ENCODE measurements at regions not wholly inside any gene's neighbourhood (a gene's known extent, or its start where the extent isn't known, plus 50 kb on each side); places are given as distances from the start of the nearest gene placed in this dataset.

DNA sequence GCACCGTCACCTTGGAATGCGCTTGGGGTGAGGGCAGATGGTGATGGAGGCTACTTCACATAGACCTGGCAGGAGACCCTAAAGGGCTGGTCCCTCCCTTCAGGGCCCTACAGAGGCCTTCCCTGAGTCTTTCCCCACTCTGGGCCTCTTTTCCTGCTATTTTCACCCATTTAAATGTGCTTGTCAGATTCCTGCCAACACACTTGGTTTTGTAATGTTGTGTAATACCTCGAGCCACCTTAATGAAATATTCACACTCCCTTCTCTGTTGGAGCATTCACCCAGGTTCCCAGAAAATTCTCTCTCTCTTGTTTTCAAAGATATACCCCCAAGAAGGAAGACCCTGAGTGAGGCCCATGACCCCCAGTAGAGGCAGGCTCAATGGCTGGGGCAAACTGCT, 456.6 kb upstream of the DYNLRB2 start:
- DNase-seq (no peak), ATAC-seq (peak in 2 of 4 donors; percentile 10 to 32)
- no peaks in the 10 kb centered on the region for H3K9me3 ChIP-seq
- intact Hi-C loops (cut with DNase I), result loop anchor here in 8 of 10 donors (5.0 to 10.0 kb wide), 8 partner anchors 317 to 1959 kb away; partner anchors contain the start of gene MAF (in 5 of the 8)
- H3K27me3 ChIP-seq, result no peaks in the 10 kb centered on the region
- no peak overlapping the region for H3K27ac ChIP-seq
- H3K4me1 ChIP-seq, result peaks cover 0 to 5% (median 0%) of the 10 kb centered on the region in 12 donors
- TF ChIP-seq, protein P1, sequence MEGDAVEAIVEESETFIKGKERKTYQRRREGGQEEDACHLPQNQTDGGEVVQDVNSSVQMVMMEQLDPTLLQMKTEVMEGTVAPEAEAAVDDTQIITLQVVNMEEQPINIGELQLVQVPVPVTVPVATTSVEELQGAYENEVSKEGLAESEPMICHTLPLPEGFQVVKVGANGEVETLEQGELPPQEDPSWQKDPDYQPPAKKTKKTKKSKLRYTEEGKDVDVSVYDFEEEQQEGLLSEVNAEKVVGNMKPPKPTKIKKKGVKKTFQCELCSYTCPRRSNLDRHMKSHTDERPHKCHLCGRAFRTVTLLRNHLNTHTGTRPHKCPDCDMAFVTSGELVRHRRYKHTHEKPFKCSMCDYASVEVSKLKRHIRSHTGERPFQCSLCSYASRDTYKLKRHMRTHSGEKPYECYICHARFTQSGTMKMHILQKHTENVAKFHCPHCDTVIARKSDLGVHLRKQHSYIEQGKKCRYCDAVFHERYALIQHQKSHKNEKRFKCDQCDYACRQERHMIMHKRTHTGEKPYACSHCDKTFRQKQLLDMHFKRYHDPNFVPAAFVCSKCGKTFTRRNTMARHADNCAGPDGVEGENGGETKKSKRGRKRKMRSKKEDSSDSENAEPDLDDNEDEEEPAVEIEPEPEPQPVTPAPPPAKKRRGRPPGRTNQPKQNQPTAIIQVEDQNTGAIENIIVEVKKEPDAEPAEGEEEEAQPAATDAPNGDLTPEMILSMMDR (IDR thresholded peaks at IDR 0.05), result no peak
- no peak overlapping the region for H3K4me3 ChIP-seq
- no peaks in the 10 kb centered on the region for H3K36me3 ChIP-seq
- WGBS, 4 donors, result 87 to 94% (median 92%) methylated on average over 3 of the region's 3 CpGs

DNA sequence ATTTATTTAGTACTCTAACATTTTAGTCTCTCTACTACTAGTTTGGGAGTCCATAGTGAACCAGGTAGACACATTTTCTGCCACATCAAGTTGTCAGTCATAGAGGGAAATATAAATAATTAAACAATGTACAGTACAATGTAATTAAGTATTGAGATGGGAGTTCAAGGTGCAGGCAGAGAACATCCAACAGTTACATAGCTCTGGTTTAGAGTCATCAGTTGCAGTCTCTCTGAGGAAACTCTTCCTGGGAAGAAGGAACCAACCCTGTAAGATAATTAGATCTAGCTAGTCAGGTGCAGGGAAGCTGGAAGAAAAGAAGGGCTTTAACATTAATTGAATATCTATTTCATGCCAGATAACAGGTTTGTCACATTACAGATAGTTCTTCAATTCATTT, 457.9 kb upstream of the DYNLRB2 start:
- no peak overlapping the region for H3K4me3 ChIP-seq
- no peaks in the 10 kb centered on the region for H3K9me3 ChIP-seq
- no peak overlapping the region for H3K27ac ChIP-seq
- intact Hi-C loops (cut with DNase I), result loop anchor here in 8 of 10 donors (5.0 to 10.0 kb wide), 8 partner anchors 316 to 1958 kb away; partner anchors contain the start of gene MAF (in 5 of the 8)
- DNase-seq (no peak), ATAC-seq (no peak)
- no peaks in the 10 kb centered on the region for H3K36me3 ChIP-seq
- no peaks in the 10 kb centered on the region for H3K27me3 ChIP-seq
- TF ChIP-seq, protein P1 (IDR thresholded peaks at IDR 0.05), result no peak
- TF ChIP-seq POLR2A (IDR thresholded peaks at IDR 0.05), result no peak
- peaks cover 0 to 5% (median 0%) of the 10 kb centered on the region in 12 donors for H3K4me1 ChIP-seq

DNA sequence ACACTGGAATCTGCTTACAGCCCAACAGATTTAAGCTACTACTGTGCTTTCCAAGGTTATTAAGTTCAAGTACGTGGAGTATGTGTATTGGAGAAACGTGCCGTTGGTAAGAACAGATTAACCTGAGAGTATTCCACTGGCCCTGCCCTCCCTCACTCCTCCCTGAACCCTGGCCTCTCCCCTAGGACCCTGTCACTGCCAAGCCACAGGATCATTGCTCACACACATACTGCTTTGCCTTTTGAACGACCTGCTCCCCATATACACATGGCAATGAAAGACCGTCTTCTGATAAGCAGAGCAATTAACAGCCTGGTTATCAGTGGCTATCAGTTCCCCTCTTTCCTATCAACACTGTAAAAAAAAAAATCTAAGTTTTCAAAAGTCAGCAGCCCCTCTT, 458.9 kb upstream of the DYNLRB2 start:
- Histone ChIP-seq H3K4me1 (peaks cover 0 to 5% (median 0%) of the 10 kb centered on the region in 12 donors), H3K27me3 (peaks cover 0 to 3% (median 0%) of the 10 kb centered on the region in 9 donors), H3K36me3 (no peaks in the 10 kb centered on the region), H3K27ac (no peak overlapping the region), H3K9me3 (no peaks in the 10 kb centered on the region), H3K4me3 (no peak overlapping the region)
- no peak for TF ChIP-seq POLR2A (IDR thresholded peaks at IDR 0.05)
- TF ChIP-seq, protein P1 (IDR thresholded peaks at IDR 0.05), result no peak
- no peak for ATAC-seq
- WGBS, 4 donors, result 44 to 66% (median 48%) methylated on average over 5 of the region's 5 CpGs
- no peak for DNase-seq
- intact Hi-C loops (cut with DNase I), result loop anchor here in 8 of 10 donors (5.0 to 10.0 kb wide), 8 partner anchors 315 to 1957 kb away; partner anchors contain the start of gene MAF (in 5 of the 8)

DNA sequence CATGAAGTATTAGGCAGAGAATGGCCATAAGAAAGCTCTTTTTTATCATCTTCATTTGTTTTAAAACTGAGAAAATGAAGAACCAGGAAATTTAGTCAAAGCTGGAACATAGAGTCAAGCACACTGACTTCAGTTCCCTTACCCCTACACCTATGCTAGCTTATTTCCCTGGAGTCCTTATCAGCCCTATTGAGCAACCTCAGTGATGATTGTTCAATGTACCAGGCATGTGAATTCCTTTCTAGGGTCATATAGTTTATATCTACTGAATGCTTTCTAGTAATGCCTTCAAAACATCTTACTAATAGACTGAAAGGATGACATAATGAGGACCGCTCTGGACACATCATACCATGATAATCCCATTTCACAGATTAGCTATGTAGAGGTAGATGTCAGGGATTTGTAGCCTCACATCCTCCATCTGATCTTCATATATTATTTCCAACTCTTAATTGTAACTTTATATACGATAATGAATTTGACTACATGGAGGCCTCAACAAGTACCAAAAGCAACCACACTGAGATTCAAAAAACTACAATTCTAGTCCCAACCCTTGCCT, 460.4 kb upstream of the DYNLRB2 start:
- 96 to 99% (median 97%) methylated on average over 2 of the region's 2 CpGs for WGBS, 4 donors

More for the DNA sequence above, 460.4 kb upstream of the DYNLRB2 start:
- H3K27ac ChIP-seq, result no peak overlapping the region
- DNase-seq, result no peak
- no peak overlapping the region for H3K4me3 ChIP-seq
- no peak for TF ChIP-seq POLR2A (IDR thresholded peaks at IDR 0.05)
- TF ChIP-seq, protein P1 (IDR thresholded peaks at IDR 0.05), result no peak
- peaks cover 0 to 3% (median 0%) of the 10 kb centered on the region in 9 donors for H3K27me3 ChIP-seq
- intact Hi-C loops (cut with DNase I), result loop anchor here in 8 of 10 donors (5.0 to 10.0 kb wide), 8 partner anchors 313 to 1956 kb away; partner anchors contain the start of gene MAF (in 5 of the 8)
- no peak for ATAC-seq
- no peaks in the 10 kb centered on the region for H3K36me3 ChIP-seq
- H3K9me3 ChIP-seq, result no peaks in the 10 kb centered on the region
- peaks cover 0 to 5% (median 0%) of the 10 kb centered on the region in 12 donors for H3K4me1 ChIP-seq
